Lower lobe of right lung (tissue), 2 donors: ENCODE measurements at regions not wholly inside any gene's neighbourhood (a gene's known extent, or its start where the extent isn't known, plus 50 kb on each side); places are given as distances from the start of the nearest gene placed in this dataset.

Experiments
- ATAC-seq, 2 donors: fragments of 200-7000 bp; cut with Tn5 transposase; one replicate each; pipeline ENCODE4 v1.9.1; 2020 to 2022; ENCODE audit warnings: mild to moderate bottlenecking in 2 of 2, moderate library complexity in 2 of 2
- DNase-seq: peaks from one replicate; pipeline ENCODE4 v3.0.0-alpha.2; 2020
- H3K27ac ChIP-seq: fragments of 200-600 bp; one replicate; pipeline ENCODE4 v1.8.0; 2022
- H3K27me3 ChIP-seq: fragments of 200-600 bp; one replicate; pipeline ENCODE4 v1.8.0; 2022; ENCODE audit warnings: low read depth
- H3K36me3 ChIP-seq: fragments of 200-600 bp; one replicate; pipeline ENCODE4 v1.8.0; 2022; ENCODE audit warnings: mild to moderate bottlenecking
- H3K4me1 ChIP-seq: fragments of 200-600 bp; one replicate; pipeline ENCODE4 v1.8.0; 2022
- H3K4me3 ChIP-seq: fragments of 200-600 bp; one replicate; pipeline ENCODE4 v1.8.0; 2022; ENCODE audit warnings: mild to moderate bottlenecking
- H3K9me3 ChIP-seq: fragments of 200-600 bp; one replicate; pipeline ENCODE4 v1.8.0; 2022
- intact Hi-C: fragments of 100-400 bp; cut with DNase I; formaldehyde crosslinking; loops from one replicate; pipeline ENCODE4 v1.11.0; 2022
- TF ChIP-seq, protein P1 (sequence below): fragments of 200-600 bp; IDR thresholded peaks from one replicate; pipeline ENCODE4 v1.8.0; 2022; ENCODE audit warnings: antibody characterized with exemption, mild to moderate bottlenecking
- donor health status: DM: no; HTN: yes; CAD: no; lungs with severe emphysema.

GRCh38 chr3:20776692-20777091 is 590.7 kb upstream of the SGO1 start:
- Histone ChIP-seq H3K9me3 (no peaks in the 10 kb centered on the region), H3K4me3 (no peak overlapping the region), H3K4me1 (no peaks in the 10 kb centered on the region), H3K27ac (no peak overlapping the region), H3K36me3 (no peaks in the 10 kb centered on the region), H3K27me3 (no peaks in the 10 kb centered on the region)
- no peak for ATAC-seq
- TF ChIP-seq, protein P1, sequence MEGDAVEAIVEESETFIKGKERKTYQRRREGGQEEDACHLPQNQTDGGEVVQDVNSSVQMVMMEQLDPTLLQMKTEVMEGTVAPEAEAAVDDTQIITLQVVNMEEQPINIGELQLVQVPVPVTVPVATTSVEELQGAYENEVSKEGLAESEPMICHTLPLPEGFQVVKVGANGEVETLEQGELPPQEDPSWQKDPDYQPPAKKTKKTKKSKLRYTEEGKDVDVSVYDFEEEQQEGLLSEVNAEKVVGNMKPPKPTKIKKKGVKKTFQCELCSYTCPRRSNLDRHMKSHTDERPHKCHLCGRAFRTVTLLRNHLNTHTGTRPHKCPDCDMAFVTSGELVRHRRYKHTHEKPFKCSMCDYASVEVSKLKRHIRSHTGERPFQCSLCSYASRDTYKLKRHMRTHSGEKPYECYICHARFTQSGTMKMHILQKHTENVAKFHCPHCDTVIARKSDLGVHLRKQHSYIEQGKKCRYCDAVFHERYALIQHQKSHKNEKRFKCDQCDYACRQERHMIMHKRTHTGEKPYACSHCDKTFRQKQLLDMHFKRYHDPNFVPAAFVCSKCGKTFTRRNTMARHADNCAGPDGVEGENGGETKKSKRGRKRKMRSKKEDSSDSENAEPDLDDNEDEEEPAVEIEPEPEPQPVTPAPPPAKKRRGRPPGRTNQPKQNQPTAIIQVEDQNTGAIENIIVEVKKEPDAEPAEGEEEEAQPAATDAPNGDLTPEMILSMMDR: no peak
- no peak for DNase-seq
- intact Hi-C loops: no loop called here

DNA sequence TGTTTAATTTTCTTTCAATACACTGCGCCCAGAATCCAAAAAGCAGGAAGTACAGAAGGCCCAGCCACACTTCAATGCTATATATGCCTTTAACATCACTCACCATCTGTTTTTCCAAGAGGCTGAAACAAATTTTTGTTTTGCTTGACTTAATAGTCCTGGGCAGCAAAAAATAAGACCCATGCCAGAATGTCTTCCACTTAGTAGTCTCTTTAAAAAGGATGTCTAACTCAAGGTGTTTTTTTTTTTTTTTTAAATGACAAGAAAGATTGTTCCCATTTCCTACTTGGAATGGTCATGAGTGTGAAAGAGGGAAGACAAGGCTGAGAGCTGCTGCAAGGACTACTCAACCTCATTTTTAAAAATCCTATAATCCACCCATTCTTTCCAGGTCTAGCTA is 590.3 kb upstream of the SGO1 start:
- Histone ChIP-seq H3K4me3 (no peak overlapping the region), H3K27me3 (no peaks in the 10 kb centered on the region), H3K27ac (no peak overlapping the region), H3K36me3 (no peaks in the 10 kb centered on the region), H3K4me1 (no peaks in the 10 kb centered on the region), H3K9me3 (no peaks in the 10 kb centered on the region)
- intact Hi-C loops: no loop called here
- no peak for DNase-seq
- TF ChIP-seq, protein P1: no peak
- no peak for ATAC-seq

DNA sequence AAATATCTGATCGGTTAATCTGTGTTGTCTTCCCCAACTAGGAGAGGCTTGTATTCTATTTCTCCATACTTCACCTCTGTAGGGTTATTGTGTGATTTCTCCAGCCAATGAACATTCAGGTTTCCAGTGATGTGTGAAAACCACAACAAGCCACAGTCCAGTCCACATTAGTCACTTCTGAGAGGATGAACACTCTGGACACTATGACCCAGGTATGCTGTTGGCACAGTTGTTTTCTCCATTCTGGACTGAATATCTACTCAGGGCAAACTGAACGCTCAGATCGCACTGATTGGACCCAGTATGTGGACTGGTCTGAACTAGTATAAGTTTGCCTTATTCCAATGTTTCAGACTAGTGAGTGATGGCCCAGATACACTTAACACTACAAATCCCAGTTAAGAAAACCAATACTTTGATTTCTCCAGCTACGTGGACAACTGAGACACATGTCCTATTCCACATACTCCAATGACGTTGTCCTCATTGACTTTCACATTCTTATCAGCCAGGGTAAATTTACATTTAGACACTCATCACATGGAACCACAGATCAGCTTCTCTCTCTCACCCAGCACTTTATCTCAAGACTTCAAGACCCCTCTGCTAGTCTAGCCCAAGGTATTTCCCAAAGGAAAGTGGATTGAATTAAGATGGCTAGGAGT is 587.4 kb upstream of the SGO1 start:
- intact Hi-C loops: no loop called here
- Histone ChIP-seq H3K27me3 (no peaks in the 10 kb centered on the region), H3K9me3 (no peaks in the 10 kb centered on the region), H3K4me3 (no peak overlapping the region), H3K27ac (no peak overlapping the region), H3K4me1 (no peaks in the 10 kb centered on the region), H3K36me3 (no peaks in the 10 kb centered on the region)
- ATAC-seq (no peak), DNase-seq (no peak)
- TF ChIP-seq, protein P1: no peak

GRCh38 chr3:20772869-20773268 is 586.9 kb upstream of the SGO1 start:
- Histone ChIP-seq H3K4me3 (no peak overlapping the region), H3K27me3 (no peaks in the 10 kb centered on the region), H3K36me3 (no peaks in the 10 kb centered on the region), H3K27ac (no peak overlapping the region), H3K4me1 (no peaks in the 10 kb centered on the region), H3K9me3 (no peaks in the 10 kb centered on the region)
- intact Hi-C loops: no loop called here
- ATAC-seq (no peak), DNase-seq (no peak)
- TF ChIP-seq, protein P1: no peak

DNA sequence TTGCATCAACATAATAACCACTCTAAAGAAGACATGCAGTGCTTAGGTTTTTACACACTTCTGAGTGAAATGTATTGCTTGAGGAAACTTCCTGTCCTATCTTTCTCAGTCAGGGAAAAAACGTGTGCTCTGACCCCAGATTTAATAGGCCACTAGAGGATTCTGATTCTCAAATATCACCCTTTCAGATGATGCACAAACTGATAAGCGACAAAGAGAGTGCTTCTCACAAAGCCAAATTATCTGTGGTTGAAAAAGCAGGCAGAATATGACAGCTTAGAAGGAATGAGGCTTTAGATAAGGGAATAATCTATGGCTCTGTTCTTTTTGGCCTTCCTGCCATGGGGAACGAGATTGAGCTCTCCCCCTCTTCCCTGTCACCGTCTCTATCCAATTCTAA is 583.4 kb upstream of the SGO1 start:
- H3K27me3 ChIP-seq: no peaks in the 10 kb centered on the region
- no peaks in the 10 kb centered on the region for H3K4me1 ChIP-seq
- intact Hi-C loops: no loop called here
- no peak overlapping the region for H3K4me3 ChIP-seq
- TF ChIP-seq, protein P1: no peak
- DNase-seq (no peak), ATAC-seq (no peak)
- no peaks in the 10 kb centered on the region for H3K9me3 ChIP-seq
- no peaks in the 10 kb centered on the region for H3K36me3 ChIP-seq
- H3K27ac ChIP-seq: no peak overlapping the region

DNA sequence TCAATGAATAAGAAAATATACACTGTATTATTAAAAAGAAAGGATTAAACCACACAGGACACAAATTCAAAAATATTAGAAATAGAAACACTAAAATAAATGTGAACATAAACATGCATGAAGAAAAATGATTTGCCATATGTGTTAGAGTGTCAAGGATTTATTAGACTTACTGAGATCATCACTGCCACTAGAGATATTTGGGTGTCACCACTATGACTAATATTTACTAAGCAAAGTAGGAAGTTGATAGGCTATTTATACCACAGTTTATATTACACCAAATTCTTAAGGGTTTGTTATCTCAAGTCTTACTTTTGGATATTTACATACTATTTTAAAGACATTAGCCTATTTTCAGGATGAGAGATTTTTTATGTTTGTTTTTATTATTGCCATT is 575.0 kb upstream of the SGO1 start:
- DNase-seq (no peak), ATAC-seq (no peak)
- H3K36me3 ChIP-seq: no peaks in the 10 kb centered on the region
- intact Hi-C loops: no loop called here
- TF ChIP-seq, protein P1: no peak
- H3K4me3 ChIP-seq: no peak overlapping the region
- H3K27ac ChIP-seq: no peak overlapping the region
- H3K9me3 ChIP-seq: no peaks in the 10 kb centered on the region
- no peaks in the 10 kb centered on the region for H3K4me1 ChIP-seq
- no peaks in the 10 kb centered on the region for H3K27me3 ChIP-seq
